IMR-90 (cell line): ENCODE measurements at regions not wholly inside any gene's neighbourhood (a gene's known extent, or its start where the extent isn't known, plus 50 kb on each side); places are given as distances from the start of the nearest gene placed in this dataset.

Source experiments
- ATAC-seq: fragments of 200-7000 bp; cut with Tn5 transposase; 2 replicates; pipeline ENCODE4 v1.9.1; 2020; ENCODE audit warnings: low read depth, mild to moderate bottlenecking, moderate library complexity
- BruUV-seq: library from RNA; stranded (reverse); fragments of 400-500 nt; replicated peaks from 2 replicates; lab custom pipeline; 2021; lab: Mats Ljungman, UMichigan
- CTCF ChIA-PET: fragments of 300-600 bp; formaldehyde crosslinking; extraction: SDS; loops from one replicate; lab custom pipeline; 2021; ENCODE audit warnings: antibody characterized with exemption; lab: Yijun Ruan, JAX
- POLR2A ChIA-PET: fragments of 300-600 bp; sonication (Branson Sonifier 250); formaldehyde crosslinking; loops from one replicate; lab custom pipeline; 2022; ENCODE audit warnings: antibody characterized with exemption; ENCODE audit not compliant: unreplicated experiment; lab: Charles Lee
- DNase-seq: peaks from one replicate; pipeline ENCODE4 v3.0.0; 2013
- H2AFZ ChIP-seq: replicated peaks from 2 replicates; pipeline ENCODE3; 2013; ENCODE audit warnings: low read length, mild to moderate bottlenecking; ENCODE audit not compliant: poor library complexity
- H2AK5ac ChIP-seq: 2 replicates; pipeline ENCODE4 v1.6.1; 2013; ENCODE audit warnings: low read depth, low read length, inconsistent platforms
- H2AK9ac ChIP-seq: replicated peaks from 2 replicates; pipeline ENCODE3; 2013; ENCODE audit warnings: mild to moderate bottlenecking, low read depth, low read length, moderate library complexity; ENCODE audit not compliant: poor library complexity
- H2BK120ac ChIP-seq: 2 replicates; pipeline ENCODE4 v1.6.1; 2013; ENCODE audit warnings: low read depth, low read length, inconsistent platforms
- H2BK15ac ChIP-seq: 3 replicates; pipeline ENCODE4 v1.6.1; 2013; ENCODE audit warnings: low read depth, low read length, inconsistent platforms
- H2BK20ac ChIP-seq: 2 replicates; pipeline ENCODE4 v1.6.1; 2013; ENCODE audit warnings: low read depth, mild to moderate bottlenecking, inconsistent platforms, low read length, moderate library complexity
- H2BK5ac ChIP-seq: 2 replicates; pipeline ENCODE4 v1.6.1; 2013; ENCODE audit warnings: mild to moderate bottlenecking, low read depth, low read length, inconsistent platforms; ENCODE audit not compliant: poor library complexity, severe bottlenecking
- H3K14ac ChIP-seq: replicated peaks from 2 replicates; pipeline ENCODE4 v1.6.1; 2013; ENCODE audit warnings: low read depth, low read length, inconsistent platforms
- H3K18ac ChIP-seq: 2 replicates; pipeline ENCODE4 v1.6.1; 2013; ENCODE audit warnings: low read depth, low read length, control low read depth
- H3K23ac ChIP-seq: 2 replicates; pipeline ENCODE4 v1.6.1; 2013; ENCODE audit warnings: low read depth, low read length, inconsistent platforms
- H3K27ac ChIP-seq: 2 replicates; pipeline ENCODE4 v1.5.1; 2013; ENCODE audit warnings: mild to moderate bottlenecking, control low read depth, low read length; ENCODE audit not compliant: insufficient read depth
- H3K27me3 ChIP-seq: 2 replicates; pipeline ENCODE4 v1.6.1; 2013; ENCODE audit warnings: low read length; ENCODE audit not compliant: control insufficient read depth, insufficient read depth
- H3K36me3 ChIP-seq: 2 replicates; pipeline ENCODE4 v1.6.1; 2013; ENCODE audit warnings: low read length, mixed read lengths; ENCODE audit not compliant: control insufficient read depth, insufficient read depth
- H3K4ac ChIP-seq: 2 replicates; pipeline ENCODE4 v1.6.1; 2013; ENCODE audit warnings: low read depth, low read length, inconsistent platforms
- H3K4me1 ChIP-seq: 2 replicates; pipeline ENCODE4 v1.6.1; 2013; ENCODE audit warnings: low read length, mixed read lengths; ENCODE audit not compliant: control insufficient read depth, insufficient read depth
- H3K4me2 ChIP-seq: 2 replicates; pipeline ENCODE4 v1.6.1; 2013; ENCODE audit warnings: low read depth, mild to moderate bottlenecking, control low read depth, low read length, moderate library complexity
- H3K4me3 ChIP-seq: 2 replicates; pipeline ENCODE4 v1.5.1; 2013; ENCODE audit warnings: low read depth, mild to moderate bottlenecking, control low read depth, low read length, moderate library complexity; ENCODE audit not compliant: insufficient read depth
- H3K56ac ChIP-seq: 2 replicates; pipeline ENCODE4 v1.6.1; 2013; ENCODE audit warnings: low read length, inconsistent platforms; ENCODE audit not compliant: insufficient read depth; ENCODE audit errors: extremely low read depth
- H3K79me1 ChIP-seq, 2 experiments: 2 replicates each; pipeline ENCODE4 v1.6.1; 2013; ENCODE audit warnings: low read length in 2 of 2, inconsistent platforms in 1 of 2, low read depth in 1 of 2
- H3K9ac ChIP-seq: 2 replicates; pipeline ENCODE4 v1.6.1; 2013; ENCODE audit warnings: low read depth, low read length, control low read depth
- H3K9me1 ChIP-seq: 2 replicates; pipeline ENCODE4 v1.6.1; 2013; ENCODE audit warnings: low read length, inconsistent platforms; ENCODE audit not compliant: insufficient read depth
- H3K9me3 ChIP-seq: 2 replicates; pipeline ENCODE4 v1.6.1; 2013; ENCODE audit warnings: low read length; ENCODE audit not compliant: control insufficient read depth, insufficient read depth
- H4K20me1 ChIP-seq: 2 replicates; pipeline ENCODE4 v1.6.1; 2013; ENCODE audit warnings: low read length, inconsistent platforms; ENCODE audit not compliant: insufficient read depth
- H4K5ac ChIP-seq: 2 replicates; pipeline ENCODE4 v1.6.1; 2013; ENCODE audit warnings: mild to moderate bottlenecking, low read depth, low read length, control low read depth
- H4K8ac ChIP-seq, 2 experiments: 2 replicates each; pipeline ENCODE4 v1.6.1; 2013; ENCODE audit warnings: low read depth in 2 of 2, low read length in 2 of 2, control low read depth in 1 of 2, inconsistent platforms in 1 of 2
- H4K91ac ChIP-seq: 2 replicates; pipeline ENCODE4 v1.6.1; 2013; ENCODE audit warnings: low read depth, low read length, inconsistent platforms; ENCODE audit not compliant: insufficient read depth
- CEBPB ChIP-seq: IDR thresholded peaks from 2 replicates; pipeline ENCODE4 v1.6.1; 2012; ENCODE audit warnings: low read depth, low read length, improper control_type of control experiment
- CHD1 ChIP-seq: IDR thresholded peaks from 2 replicates; pipeline ENCODE4 v1.6.1; 2012; ENCODE audit warnings: low read depth, low read length, improper control_type of control experiment
- CTCF ChIP-seq: conservative IDR thresholded peaks from 2 replicates; pipeline ENCODE4 v1.5.1; 2012; ENCODE audit warnings: mild to moderate bottlenecking, low read depth, low read length, improper control_type of control experiment
- FOS ChIP-seq: fragments of 150-350 bp; IDR thresholded peaks from 2 replicates; pipeline ENCODE4 v1.6.1; 2016; ENCODE audit warnings: low read depth, low read length
- MAZ ChIP-seq: IDR thresholded peaks from 2 replicates; pipeline ENCODE4 v1.6.1; 2012; ENCODE audit warnings: low read depth, mild to moderate bottlenecking, low read length, improper control_type of control experiment, moderate library complexity, borderline replicate concordance
- MXI1 ChIP-seq: IDR thresholded peaks from 2 replicates; pipeline ENCODE4 v1.6.1; 2012; ENCODE audit warnings: low read depth, mild to moderate bottlenecking, low read length, moderate library complexity, borderline replicate concordance
- NFE2L2 ChIP-seq: fragments of 150-350 bp; IDR thresholded peaks from 2 replicates; pipeline ENCODE4 v1.6.1; 2016; ENCODE audit warnings: low read depth, mild to moderate bottlenecking, low read length
- POLR2A ChIP-seq: IDR thresholded peaks from 2 replicates; pipeline ENCODE4 v1.6.1; 2012; ENCODE audit warnings: mild to moderate bottlenecking, low read depth, low read length
- RAD21 ChIP-seq: IDR thresholded peaks from 2 replicates; pipeline ENCODE4 v1.6.1; 2012; ENCODE audit warnings: low read length, improper control_type of control experiment
- SMC3 ChIP-seq: fragments of 150-350 bp; IDR thresholded peaks from 2 replicates; pipeline ENCODE4 v1.6.1; 2016; ENCODE audit warnings: low read depth, mild to moderate bottlenecking, antibody characterized with exemption, low read length, moderate library complexity
- WGBS, 2 experiments: methylation state at CpG; one replicate each; pipeline versions ENCODE4 v1.1.5 to v1.1.7; 2013; ENCODE audit warnings: missing lambda C conversion rate in 2 of 2; ENCODE audit not compliant: insufficient read length in 1 of 2; ENCODE audit errors: extremely low coverage in 2 of 2; 5-methylcytosine and 5-hydroxymethylcytosine counted together
- dilution Hi-C: fragments of 300-500 bp; cut with HindIII; formaldehyde crosslinking; loops from one replicate; pipeline ENCODE4 v1.14.3; 2018; ENCODE audit warnings: low sequenced_read_pairs; ENCODE audit not compliant: unreplicated experiment
- in situ Hi-C: fragments of 300-500 bp; cut with MboI; formaldehyde crosslinking; loops from 3 replicates; pipeline ENCODE4 v1.14.3; 2019; ENCODE audit warnings: low sequenced_read_pairs, inconsistent platforms, mixed read lengths
- intact Hi-C: fragments of 100-400 bp; cut with micrococcal nuclease; formaldehyde crosslinking; loops from 2 replicates; pipeline ENCODE4 v1.10.0; 2022
- TF ChIP-seq, protein P1 (sequence below): fragments of 150-350 bp; IDR thresholded peaks from 2 replicates; pipeline ENCODE4 v1.6.1; 2017; ENCODE audit warnings: mild to moderate bottlenecking, antibody characterized with exemption, low read length, low read depth
- TF ChIP-seq, protein P2 (sequence below): fragments of 150-350 bp; IDR thresholded peaks from 2 replicates; pipeline ENCODE4 v1.6.1; 2016; ENCODE audit warnings: low read depth, mild to moderate bottlenecking, low read length, moderate library complexity, borderline replicate concordance

DNA sequence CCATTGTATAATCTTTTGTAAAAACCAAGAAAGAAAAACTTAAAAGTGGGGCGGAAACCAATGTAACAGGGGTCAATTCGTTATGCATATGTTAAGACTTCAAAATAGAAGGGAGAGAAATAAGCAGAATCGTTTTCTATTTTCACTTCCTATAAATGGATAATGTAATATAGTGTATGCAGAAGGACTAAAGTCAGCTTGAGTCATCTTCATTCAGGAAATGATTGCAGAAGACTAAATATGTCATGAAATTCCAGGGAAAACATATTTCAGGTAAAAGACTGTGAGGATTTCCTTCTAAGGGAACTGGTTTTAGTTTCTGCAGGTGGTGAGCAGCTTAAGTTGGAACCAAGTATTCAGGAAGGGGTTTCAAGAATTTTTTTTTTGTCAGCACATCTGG is 753.3 kb downstream of the IRX1 start:
- Histone ChIP-seq H3K4me2 (no peak overlapping the region), H2AK5ac (no peak overlapping the region), H3K56ac (no peak overlapping the region), H3K79me1 (no peaks in the 10 kb centered on the region), H3K27me3 (no peaks in the 10 kb centered on the region), H4K91ac (no peak overlapping the region), H2BK15ac (no peak overlapping the region), H3K4me3 (no peak overlapping the region), H2AFZ (no peak overlapping the region), H3K9me1 (no peaks in the 10 kb centered on the region), H3K14ac (no peak overlapping the region), H3K9ac (no peak overlapping the region), H3K4ac (no peak overlapping the region), H3K18ac (no peak overlapping the region), H4K8ac (no peak overlapping the region), H3K23ac (no peak overlapping the region), H4K5ac (no peak overlapping the region), H2BK20ac (no peak overlapping the region), H3K36me3 (no peaks in the 10 kb centered on the region), H3K27ac (no peak overlapping the region), H4K20me1 (no peaks in the 10 kb centered on the region), H3K4me1 (no peaks in the 10 kb centered on the region), H2AK9ac (no peak overlapping the region), H3K9me3 (peaks cover 26% of the 10 kb centered on the region), H2BK120ac (no peak overlapping the region), H2BK5ac (no peak overlapping the region)
- intact Hi-C loops = no loop called here
- ChIA-PET POLR2A (no interaction called here), CTCF (no interaction called here)
- no peak for ATAC-seq
- WGBS, 2 experiments = no CpG with 5 or more reads among the region's 3 CpGs
- dilution Hi-C loops = no loop called here
- TF ChIP-seq MXI1 = no peak
- no peak for TF ChIP-seq CEBPB
- TF ChIP-seq RAD21 = no peak
- TF ChIP-seq CHD1 = no peak
- TF ChIP-seq, protein P1, sequence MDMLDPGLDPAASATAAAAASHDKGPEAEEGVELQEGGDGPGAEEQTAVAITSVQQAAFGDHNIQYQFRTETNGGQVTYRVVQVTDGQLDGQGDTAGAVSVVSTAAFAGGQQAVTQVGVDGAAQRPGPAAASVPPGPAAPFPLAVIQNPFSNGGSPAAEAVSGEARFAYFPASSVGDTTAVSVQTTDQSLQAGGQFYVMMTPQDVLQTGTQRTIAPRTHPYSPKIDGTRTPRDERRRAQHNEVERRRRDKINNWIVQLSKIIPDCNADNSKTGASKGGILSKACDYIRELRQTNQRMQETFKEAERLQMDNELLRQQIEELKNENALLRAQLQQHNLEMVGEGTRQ = no peak
- no peak for TF ChIP-seq NFE2L2
- TF ChIP-seq SMC3 = no peak
- no peak for TF ChIP-seq FOS
- no peak for TF ChIP-seq CTCF
- TF ChIP-seq, protein P2, sequence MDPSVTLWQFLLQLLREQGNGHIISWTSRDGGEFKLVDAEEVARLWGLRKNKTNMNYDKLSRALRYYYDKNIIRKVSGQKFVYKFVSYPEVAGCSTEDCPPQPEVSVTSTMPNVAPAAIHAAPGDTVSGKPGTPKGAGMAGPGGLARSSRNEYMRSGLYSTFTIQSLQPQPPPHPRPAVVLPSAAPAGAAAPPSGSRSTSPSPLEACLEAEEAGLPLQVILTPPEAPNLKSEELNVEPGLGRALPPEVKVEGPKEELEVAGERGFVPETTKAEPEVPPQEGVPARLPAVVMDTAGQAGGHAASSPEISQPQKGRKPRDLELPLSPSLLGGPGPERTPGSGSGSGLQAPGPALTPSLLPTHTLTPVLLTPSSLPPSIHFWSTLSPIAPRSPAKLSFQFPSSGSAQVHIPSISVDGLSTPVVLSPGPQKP = no peak
- TF ChIP-seq MAZ = no peak
- no peak for TF ChIP-seq POLR2A
- BruUV-seq = no TSS peak
- in situ Hi-C loops = no loop called here
- DNase-seq = no peak
